H9 (cell line): ENCODE measurements at regions not wholly inside any gene's neighbourhood (a gene's known extent, or its start where the extent isn't known, plus 50 kb on each side); places are given as distances from the start of the nearest gene placed in this dataset.

Source experiments
- DNase-seq: peaks from one replicate; pipeline ENCODE4 v3.0.0-alpha.2; 2017
- H2AFZ ChIP-seq: one replicate; pipeline ENCODE4 v1.6.1; 2013; ENCODE audit warnings: mild to moderate bottlenecking, low read length, control low read depth, moderate library complexity
- H2AK5ac ChIP-seq: 2 replicates; pipeline ENCODE4 v1.6.1; 2013; ENCODE audit warnings: low read length, control low read depth, mixed read lengths; ENCODE audit not compliant: insufficient read length
- H2BK120ac ChIP-seq: one replicate; pipeline ENCODE4 v1.6.1; 2013; ENCODE audit warnings: low read depth, mild to moderate bottlenecking, low read length, control low read depth, inconsistent platforms; ENCODE audit not compliant: poor library complexity, severe bottlenecking
- H2BK12ac ChIP-seq: 2 replicates; pipeline ENCODE4 v1.6.1; 2013; ENCODE audit warnings: low read length, control low read depth, mixed read lengths, low read depth; ENCODE audit not compliant: insufficient read length
- H2BK15ac ChIP-seq: 2 replicates; pipeline ENCODE4 v1.6.1; 2013; ENCODE audit warnings: low read depth, low read length, control low read depth
- H2BK20ac ChIP-seq: one replicate; pipeline ENCODE4 v1.6.1; 2013; ENCODE audit warnings: low read depth, mild to moderate bottlenecking, low read length, control low read depth, inconsistent platforms; ENCODE audit not compliant: poor library complexity, severe bottlenecking
- H2BK5ac ChIP-seq: 2 replicates; pipeline ENCODE4 v1.6.1; 2013; ENCODE audit warnings: low read length, control low read depth, mixed read lengths; ENCODE audit not compliant: insufficient read length
- H3K14ac ChIP-seq: 2 replicates; pipeline ENCODE4 v1.6.1; 2013; ENCODE audit warnings: low read length, control low read depth; ENCODE audit not compliant: insufficient read depth
- H3K18ac ChIP-seq: 2 replicates; pipeline ENCODE4 v1.6.1; 2013; ENCODE audit warnings: low read depth, mild to moderate bottlenecking, mixed read lengths, low read length, control low read depth; ENCODE audit not compliant: insufficient read length
- H3K23ac ChIP-seq: 2 replicates; pipeline ENCODE4 v1.6.1; 2013; ENCODE audit warnings: low read length, control low read depth, mixed read lengths, low read depth; ENCODE audit not compliant: insufficient read length
- H3K23me2 ChIP-seq: 2 replicates; pipeline ENCODE4 v1.6.1; 2013; ENCODE audit warnings: low read depth, mild to moderate bottlenecking, mixed read lengths, low read length, control low read depth; ENCODE audit not compliant: insufficient read length, poor library complexity, severe bottlenecking
- H3K27ac ChIP-seq: 2 replicates; pipeline ENCODE4 v1.5.1; 2013; ENCODE audit warnings: low read length, control low read depth, mixed read lengths, low read depth; ENCODE audit not compliant: insufficient read length
- H3K27me3 ChIP-seq: 2 replicates; pipeline ENCODE4 v1.6.1; 2013; ENCODE audit warnings: low read length, control low read depth, inconsistent platforms; ENCODE audit not compliant: insufficient read depth
- H3K4ac ChIP-seq: 2 replicates; pipeline ENCODE4 v1.6.1; 2013; ENCODE audit warnings: low read depth, mild to moderate bottlenecking, control low read depth, inconsistent platforms, low read length, moderate library complexity
- H3K4me1 ChIP-seq: 2 replicates; pipeline ENCODE4 v1.6.1; 2013; ENCODE audit warnings: low read length, control low read depth, inconsistent platforms; ENCODE audit not compliant: insufficient read depth
- H3K4me2 ChIP-seq: 2 replicates; pipeline ENCODE4 v1.6.1; 2013; ENCODE audit warnings: low read length, control low read depth, mixed read lengths; ENCODE audit not compliant: insufficient read length, insufficient read depth
- H3K56ac ChIP-seq: 2 replicates; pipeline ENCODE4 v1.6.1; 2013; ENCODE audit warnings: low read depth, mild to moderate bottlenecking, mixed read lengths, low read length, control low read depth; ENCODE audit not compliant: insufficient read length
- H3K79me1 ChIP-seq: 2 replicates; pipeline ENCODE4 v1.6.1; 2013; ENCODE audit warnings: low read depth, mild to moderate bottlenecking, moderate library complexity, low read length, control low read depth, inconsistent platforms; ENCODE audit not compliant: insufficient read depth, poor library complexity, severe bottlenecking
- H3K79me2 ChIP-seq: 2 replicates; pipeline ENCODE4 v1.6.1; 2013; ENCODE audit warnings: low read length, control low read depth, inconsistent platforms; ENCODE audit not compliant: insufficient read depth
- H3K9ac ChIP-seq: 2 replicates; pipeline ENCODE4 v1.6.1; 2013; ENCODE audit warnings: low read length, control low read depth, mixed read lengths; ENCODE audit not compliant: insufficient read length; ENCODE audit errors: extremely low read depth
- H3K9me3 ChIP-seq: one replicate; pipeline ENCODE4 v1.6.1; 2013; ENCODE audit warnings: low read depth, low read length, inconsistent platforms; ENCODE audit not compliant: control insufficient read depth
- H3T11ph ChIP-seq: one replicate; pipeline ENCODE4 v1.6.1; 2013; ENCODE audit warnings: mild to moderate bottlenecking, low read length, control low read depth, inconsistent platforms
- H4K20me1 ChIP-seq: one replicate; pipeline ENCODE4 v1.6.1; 2013; ENCODE audit not compliant: control insufficient read depth, insufficient read length, insufficient read depth
- H4K5ac ChIP-seq: 2 replicates; pipeline ENCODE4 v1.6.1; 2013; ENCODE audit warnings: low read depth, mild to moderate bottlenecking, mixed read lengths, low read length, control low read depth; ENCODE audit not compliant: insufficient read length
- H4K8ac ChIP-seq: replicated peaks from 2 replicates; pipeline ENCODE4 v1.6.1; 2013; ENCODE audit warnings: low read length, control low read depth, mixed read lengths, low read depth; ENCODE audit not compliant: insufficient read length
- H4K91ac ChIP-seq: 2 replicates; pipeline ENCODE4 v1.6.1; 2013; ENCODE audit warnings: low read depth, mild to moderate bottlenecking, moderate library complexity, mixed read lengths, low read length, control low read depth; ENCODE audit not compliant: insufficient read length
- H3K27ac Mint-ChIP-seq, 3 experiments: 2 replicates in 2 of 3; 3 replicates in 1 of 3; pipeline ENCODE4 v1.8.0; 2020 to 2021; ENCODE audit warnings: mixed read lengths in 3 of 3, mild to moderate bottlenecking in 1 of 3, moderate library complexity in 1 of 3
- H3K27me3 Mint-ChIP-seq: 2 replicates; pipeline ENCODE4 v1.8.0; 2021; ENCODE audit warnings: low read depth, mild to moderate bottlenecking, moderate library complexity, mixed read lengths
- H3K36me3 Mint-ChIP-seq, 3 experiments: 2 replicates in 2 of 3; 3 replicates in 1 of 3; pipeline ENCODE4 v1.8.0; 2020 to 2021; ENCODE audit warnings: low read depth in 3 of 3, mixed read lengths in 3 of 3; ENCODE audit not compliant: insufficient read depth in 1 of 3
- H3K4me1 Mint-ChIP-seq, 2 experiments: 2 replicates each; pipeline ENCODE4 v1.8.0; 2020; ENCODE audit warnings: mixed read lengths in 2 of 2
- H3K4me3 Mint-ChIP-seq, 2 experiments: 2 replicates in 1 of 2; 3 replicates in 1 of 2; pipeline ENCODE4 v1.8.0; 2020 to 2021; ENCODE audit warnings: mild to moderate bottlenecking in 2 of 2, mixed read lengths in 2 of 2, moderate library complexity in 1 of 2
- H3K9me3 Mint-ChIP-seq, 2 experiments: 2 replicates in 1 of 2; 3 replicates in 1 of 2; pipeline ENCODE4 v1.8.0; 2020; ENCODE audit warnings: mild to moderate bottlenecking in 2 of 2, mixed read lengths in 2 of 2, moderate library complexity in 1 of 2
- WGBS: extraction: QIAGEN DNeasy Blood & Tissue Kit; methylation state at CpG from one replicate; pipeline ENCODE4 v1.1.7; 2013; ENCODE audit warnings: missing lambda C conversion rate, low lambda C conversion rate, mixed read lengths; ENCODE audit not compliant: insufficient read length; ENCODE audit errors: extremely low coverage; 5-methylcytosine and 5-hydroxymethylcytosine counted together
- TF ChIP-seq, protein P1 (sequence below): fragments of 200-600 bp; sonication (generic); conservative IDR thresholded peaks from 3 replicates; pipeline ENCODE4 v1.8.0; 2021; ENCODE audit warnings: antibody characterized with exemption, mild to moderate bottlenecking

DNA sequence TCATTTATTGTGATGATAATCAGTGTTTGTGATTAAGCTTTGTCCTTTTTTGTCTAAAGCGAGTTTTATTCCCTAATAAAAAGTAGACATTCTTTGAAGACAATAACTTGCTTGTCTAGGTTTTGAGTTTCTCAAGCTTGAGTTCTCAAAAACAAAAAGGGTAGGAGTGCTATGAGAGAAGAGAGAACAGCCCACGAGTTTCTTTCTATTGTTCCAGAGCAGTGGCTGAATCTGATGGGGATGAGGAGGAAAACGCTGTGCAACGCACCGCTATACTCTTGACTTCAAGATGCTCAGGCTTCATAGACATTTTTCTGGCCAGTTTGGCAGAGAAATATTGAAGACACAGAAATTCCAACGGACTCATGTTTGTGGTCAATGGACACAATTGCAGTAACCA lies 669.8 kb upstream of the B3GALT2 start:
- Histone ChIP-seq H2BK5ac (no peak overlapping the region), H2BK15ac (no peak overlapping the region), H3K4me2 (no peak overlapping the region), H3K56ac (no peak overlapping the region), H4K8ac (no peak overlapping the region), H2BK12ac (no peak overlapping the region), H3K9ac (no peak overlapping the region), H3K23me2 (no peaks in the 10 kb centered on the region), H3T11ph (no peak overlapping the region), H3K18ac (no peak overlapping the region), H2BK120ac (no peak overlapping the region), H4K91ac (no peak overlapping the region), H3K79me2 (no peaks in the 10 kb centered on the region), H3K4me1 (no peaks in the 10 kb centered on the region), H3K79me1 (no peaks in the 10 kb centered on the region), H3K9me3 (no peaks in the 10 kb centered on the region), H3K27me3 (no peaks in the 10 kb centered on the region), H3K4ac (no peak overlapping the region), H2BK20ac (no peak overlapping the region), H2AK5ac (no peak overlapping the region), H2AFZ (no peak overlapping the region), H3K27ac (no peak overlapping the region), H4K5ac (no peak overlapping the region), H3K23ac (no peak overlapping the region), H3K14ac (no peak overlapping the region), H4K20me1 (no peaks in the 10 kb centered on the region)
- H3K4me3 Mint-ChIP-seq = no peak overlapping the region
- no peaks in the 10 kb centered on the region for H3K27me3 Mint-ChIP-seq
- peaks cover 7 to 9% of the 10 kb centered on the region in 2 experiments; a peak in 3 of 4 replicates for H3K4me1 Mint-ChIP-seq
- H3K27ac Mint-ChIP-seq = no peak overlapping the region
- TF ChIP-seq, protein P1, sequence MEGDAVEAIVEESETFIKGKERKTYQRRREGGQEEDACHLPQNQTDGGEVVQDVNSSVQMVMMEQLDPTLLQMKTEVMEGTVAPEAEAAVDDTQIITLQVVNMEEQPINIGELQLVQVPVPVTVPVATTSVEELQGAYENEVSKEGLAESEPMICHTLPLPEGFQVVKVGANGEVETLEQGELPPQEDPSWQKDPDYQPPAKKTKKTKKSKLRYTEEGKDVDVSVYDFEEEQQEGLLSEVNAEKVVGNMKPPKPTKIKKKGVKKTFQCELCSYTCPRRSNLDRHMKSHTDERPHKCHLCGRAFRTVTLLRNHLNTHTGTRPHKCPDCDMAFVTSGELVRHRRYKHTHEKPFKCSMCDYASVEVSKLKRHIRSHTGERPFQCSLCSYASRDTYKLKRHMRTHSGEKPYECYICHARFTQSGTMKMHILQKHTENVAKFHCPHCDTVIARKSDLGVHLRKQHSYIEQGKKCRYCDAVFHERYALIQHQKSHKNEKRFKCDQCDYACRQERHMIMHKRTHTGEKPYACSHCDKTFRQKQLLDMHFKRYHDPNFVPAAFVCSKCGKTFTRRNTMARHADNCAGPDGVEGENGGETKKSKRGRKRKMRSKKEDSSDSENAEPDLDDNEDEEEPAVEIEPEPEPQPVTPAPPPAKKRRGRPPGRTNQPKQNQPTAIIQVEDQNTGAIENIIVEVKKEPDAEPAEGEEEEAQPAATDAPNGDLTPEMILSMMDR = no peak
- no CpG with 5 or more reads among the region's 6 CpGs for WGBS
- H3K36me3 Mint-ChIP-seq = no peaks in the 10 kb centered on the region
- no peak for DNase-seq
- no peaks in the 10 kb centered on the region; a peak in 1 of 5 replicates for H3K9me3 Mint-ChIP-seq
